Astrocyte (in vitro differentiated cells and primary cell): ENCODE measurements at regions not wholly inside any gene's neighbourhood (a gene's known extent, or its start where the extent isn't known, plus 50 kb on each side); places are given as distances from the start of the nearest gene placed in this dataset.

ENCODE experiments used
- DNase-seq: peaks from one replicate; pipeline ENCODE4 v3.0.0-alpha.2; 2010; ENCODE audit warnings: low read depth
- FAIRE-seq: peaks from 2 replicates; lab custom pipeline; 2011; peaks lifted over from hg19 to GRCh38; lab: Jason Lieb, UNC
- H2AFZ ChIP-seq: 2 replicates; pipeline ENCODE4 v1.6.0; 2012; ENCODE audit warnings: low read depth, low read length, inconsistent platforms
- H3K27ac ChIP-seq: 2 replicates; pipeline ENCODE4 v1.5.1; 2011; ENCODE audit warnings: low read depth, low read length, inconsistent platforms
- H3K27me3 ChIP-seq: 2 replicates; pipeline ENCODE4 v1.6.0; 2011; ENCODE audit warnings: low read length, inconsistent platforms; ENCODE audit not compliant: insufficient read depth
- H3K36me3 ChIP-seq: 2 replicates; pipeline ENCODE4 v1.5.1; 2011; ENCODE audit warnings: low read length, inconsistent platforms; ENCODE audit not compliant: insufficient read depth
- H3K4me1 ChIP-seq: 2 replicates; pipeline ENCODE4 v1.5.1; 2011; ENCODE audit warnings: low read length, inconsistent platforms; ENCODE audit not compliant: insufficient read depth
- H3K4me2 ChIP-seq: 2 replicates; pipeline ENCODE4 v1.6.0; 2012; ENCODE audit warnings: low read length, inconsistent platforms
- H3K4me3 ChIP-seq: 2 replicates; pipeline ENCODE4 v1.5.1; 2011; ENCODE audit warnings: low read depth, mild to moderate bottlenecking, low read length, inconsistent platforms; ENCODE audit not compliant: insufficient read depth
- H3K79me2 ChIP-seq: 2 replicates; pipeline ENCODE4 v1.6.0; 2012; ENCODE audit warnings: mild to moderate bottlenecking, low read length, inconsistent platforms; ENCODE audit not compliant: insufficient read depth
- H3K9ac ChIP-seq: 2 replicates; pipeline ENCODE4 v1.6.0; 2012; ENCODE audit warnings: mild to moderate bottlenecking, low read length, inconsistent platforms
- H3K9me3 ChIP-seq: 2 replicates; pipeline ENCODE4 v1.5.1; 2012; ENCODE audit warnings: low read depth, mild to moderate bottlenecking, low read length, inconsistent platforms; ENCODE audit not compliant: insufficient read depth
- H4K20me1 ChIP-seq: 2 replicates; pipeline ENCODE4 v1.6.0; 2012; ENCODE audit warnings: low read length, inconsistent platforms; ENCODE audit not compliant: insufficient read depth
- H3K27ac Mint-ChIP-seq: one replicate; pipeline ENCODE4 v1.8.0; 2021; ENCODE audit warnings: mild to moderate bottlenecking, mixed read lengths; ENCODE audit not compliant: unreplicated experiment
- H3K27me3 Mint-ChIP-seq: one replicate; pipeline ENCODE4 v1.8.0; 2021; ENCODE audit warnings: low read depth, mixed read lengths; ENCODE audit not compliant: unreplicated experiment
- H3K36me3 Mint-ChIP-seq: one replicate; pipeline ENCODE4 v1.8.0; 2021; ENCODE audit warnings: low read depth, mixed read lengths; ENCODE audit not compliant: unreplicated experiment
- H3K4me1 Mint-ChIP-seq: one replicate; pipeline ENCODE4 v1.8.0; 2021; ENCODE audit warnings: low read depth, mixed read lengths; ENCODE audit not compliant: unreplicated experiment
- H3K4me3 Mint-ChIP-seq: one replicate; pipeline ENCODE4 v1.8.0; 2021; ENCODE audit warnings: mild to moderate bottlenecking, moderate library complexity, mixed read lengths; ENCODE audit not compliant: unreplicated experiment
- H3K9me3 Mint-ChIP-seq: one replicate; pipeline ENCODE4 v1.8.0; 2021; ENCODE audit warnings: mild to moderate bottlenecking, mixed read lengths; ENCODE audit not compliant: unreplicated experiment
- EZH2 ChIP-seq: IDR thresholded peaks from 2 replicates; pipeline ENCODE4 v1.6.1; 2012; ENCODE audit warnings: mild to moderate bottlenecking, low read length, inconsistent platforms; ENCODE audit not compliant: insufficient read depth
- TF ChIP-seq, protein P1 (sequence below): IDR thresholded peaks from 2 replicates; pipeline ENCODE4 v1.5.1; 2011; ENCODE audit warnings: low read depth, mild to moderate bottlenecking, inconsistent platforms, low read length, moderate library complexity; ENCODE audit not compliant: insufficient read depth

DNA sequence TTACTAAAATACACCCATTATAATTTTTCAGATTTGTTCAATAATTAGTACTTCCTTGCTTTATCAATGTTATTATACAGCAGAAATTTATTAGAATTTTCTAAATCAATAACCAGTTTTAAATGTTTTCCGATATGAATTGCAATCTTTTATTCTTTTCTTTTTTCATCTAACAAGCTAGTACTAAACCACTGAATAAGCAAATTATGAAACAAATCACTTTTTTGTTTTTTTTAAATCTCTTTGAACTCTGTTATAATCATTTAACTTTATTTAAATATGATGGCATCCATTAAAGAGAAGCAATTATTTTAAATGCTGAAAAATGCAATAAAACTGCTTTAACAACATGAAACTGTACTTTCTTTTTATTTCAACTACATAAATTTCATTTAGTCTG, 59.7 kb downstream of the HYCC1 start:
- Histone ChIP-seq H3K4me1 (no peaks in the 10 kb centered on the region), H3K27me3 (no peaks in the 10 kb centered on the region), H3K9me3 (no peaks in the 10 kb centered on the region), H3K36me3 (peaks cover 3% of the 10 kb centered on the region), H2AFZ (no peak overlapping the region), H3K79me2 (no peaks in the 10 kb centered on the region), H3K9ac (no peak overlapping the region), H4K20me1 (no peaks in the 10 kb centered on the region), H3K4me2 (no peak overlapping the region), H3K4me3 (no peak overlapping the region), H3K27ac (no peak overlapping the region)
- Mint-ChIP-seq H3K36me3 (no peaks in the 10 kb centered on the region), H3K27ac (no peak overlapping the region), H3K4me3 (no peak overlapping the region), H3K9me3 (no peaks in the 10 kb centered on the region), H3K27me3 (no peaks in the 10 kb centered on the region), H3K4me1 (peaks cover 5% of the 10 kb centered on the region)
- no peak for DNase-seq
- FAIRE-seq = no peak
- no peak for TF ChIP-seq EZH2
- TF ChIP-seq, protein P1, sequence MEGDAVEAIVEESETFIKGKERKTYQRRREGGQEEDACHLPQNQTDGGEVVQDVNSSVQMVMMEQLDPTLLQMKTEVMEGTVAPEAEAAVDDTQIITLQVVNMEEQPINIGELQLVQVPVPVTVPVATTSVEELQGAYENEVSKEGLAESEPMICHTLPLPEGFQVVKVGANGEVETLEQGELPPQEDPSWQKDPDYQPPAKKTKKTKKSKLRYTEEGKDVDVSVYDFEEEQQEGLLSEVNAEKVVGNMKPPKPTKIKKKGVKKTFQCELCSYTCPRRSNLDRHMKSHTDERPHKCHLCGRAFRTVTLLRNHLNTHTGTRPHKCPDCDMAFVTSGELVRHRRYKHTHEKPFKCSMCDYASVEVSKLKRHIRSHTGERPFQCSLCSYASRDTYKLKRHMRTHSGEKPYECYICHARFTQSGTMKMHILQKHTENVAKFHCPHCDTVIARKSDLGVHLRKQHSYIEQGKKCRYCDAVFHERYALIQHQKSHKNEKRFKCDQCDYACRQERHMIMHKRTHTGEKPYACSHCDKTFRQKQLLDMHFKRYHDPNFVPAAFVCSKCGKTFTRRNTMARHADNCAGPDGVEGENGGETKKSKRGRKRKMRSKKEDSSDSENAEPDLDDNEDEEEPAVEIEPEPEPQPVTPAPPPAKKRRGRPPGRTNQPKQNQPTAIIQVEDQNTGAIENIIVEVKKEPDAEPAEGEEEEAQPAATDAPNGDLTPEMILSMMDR = no peak

DNA sequence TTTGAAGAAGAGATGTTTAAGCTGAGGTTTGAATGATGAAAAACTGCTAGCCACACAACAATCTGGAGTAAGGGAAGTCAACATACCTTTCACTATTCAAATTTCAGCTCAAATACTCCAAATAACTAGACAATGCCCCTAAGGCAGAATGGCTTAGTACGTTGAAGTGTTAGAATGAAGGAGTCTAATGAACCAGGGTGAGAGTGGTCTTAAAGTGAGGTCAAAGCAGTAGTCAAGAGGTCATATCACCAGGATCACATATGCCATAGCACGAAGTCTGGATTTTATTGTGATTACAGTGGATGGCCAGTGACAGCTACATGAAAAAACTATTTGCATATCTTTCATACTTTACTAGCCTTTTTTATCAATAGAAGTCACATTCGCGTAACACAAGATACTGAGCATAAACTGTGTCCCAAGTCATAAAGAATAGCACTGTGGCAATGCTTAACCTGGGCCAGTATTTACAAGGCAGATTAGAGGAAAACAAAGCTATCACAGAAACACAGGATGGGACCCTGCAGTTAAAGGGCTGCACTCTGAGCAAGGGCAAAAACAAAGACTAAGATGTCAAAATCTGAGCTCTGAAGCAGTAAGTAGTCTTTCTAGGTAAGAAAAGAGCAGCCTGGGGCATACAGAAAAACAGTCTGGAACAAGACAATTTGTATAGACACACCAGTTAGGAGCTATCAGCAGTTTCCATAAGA, 61.5 kb downstream of the HYCC1 start:
- Mint-ChIP-seq H3K27ac (no peak overlapping the region), H3K36me3 (no peaks in the 10 kb centered on the region), H3K4me3 (no peak overlapping the region), H3K4me1 (peaks cover 8% of the 10 kb centered on the region), H3K9me3 (no peaks in the 10 kb centered on the region), H3K27me3 (no peaks in the 10 kb centered on the region)
- H3K9me3 ChIP-seq = no peaks in the 10 kb centered on the region
- no peak overlapping the region for H3K27ac ChIP-seq
- DNase-seq (no peak), FAIRE-seq (peak; percentile 72)
- no peaks in the 10 kb centered on the region for H3K27me3 ChIP-seq
- H2AFZ ChIP-seq = no peak overlapping the region
- H3K4me2 ChIP-seq = no peak overlapping the region
- H3K4me1 ChIP-seq = no peaks in the 10 kb centered on the region
- H3K9ac ChIP-seq = no peak overlapping the region
- H3K79me2 ChIP-seq = no peaks in the 10 kb centered on the region
- H4K20me1 ChIP-seq = no peaks in the 10 kb centered on the region
- TF ChIP-seq, protein P1 = no peak
- no peak for TF ChIP-seq EZH2
- H3K36me3 ChIP-seq = no peaks in the 10 kb centered on the region
- H3K4me3 ChIP-seq = no peak overlapping the region

DNA sequence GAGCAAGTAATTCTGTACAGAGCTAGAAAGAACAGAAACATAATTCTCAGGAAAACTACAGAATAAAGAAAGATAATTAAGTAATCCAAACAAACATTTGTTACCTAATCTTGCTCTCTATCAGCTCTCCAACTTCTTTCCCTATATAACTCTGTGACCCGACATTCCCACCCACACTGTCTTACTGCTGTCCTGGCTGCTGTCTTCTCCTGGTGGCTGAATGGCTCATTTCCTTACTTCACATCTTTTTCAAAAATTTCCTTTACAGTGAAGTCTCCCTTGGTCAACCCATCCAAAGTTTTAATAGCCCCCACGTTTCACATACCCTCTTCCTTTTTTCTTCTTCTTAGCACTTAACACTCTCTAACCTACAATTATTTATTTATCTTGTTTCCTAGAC, 64.0 kb downstream of the HYCC1 start:
- Histone ChIP-seq H3K27me3 (no peaks in the 10 kb centered on the region), H3K36me3 (peaks cover 3% of the 10 kb centered on the region), H3K4me3 (no peak overlapping the region), H3K4me1 (no peaks in the 10 kb centered on the region), H4K20me1 (no peaks in the 10 kb centered on the region), H3K9ac (no peak overlapping the region), H2AFZ (no peak overlapping the region), H3K79me2 (no peaks in the 10 kb centered on the region), H3K27ac (no peak overlapping the region), H3K9me3 (no peaks in the 10 kb centered on the region), H3K4me2 (no peak overlapping the region)
- TF ChIP-seq EZH2 = no peak
- TF ChIP-seq, protein P1 = no peak
- DNase-seq (peak; percentile 15), FAIRE-seq (no peak)
- no peak overlapping the region for H3K4me3 Mint-ChIP-seq
- no peaks in the 10 kb centered on the region for H3K9me3 Mint-ChIP-seq
- peaks cover 8% of the 10 kb centered on the region for H3K4me1 Mint-ChIP-seq
- no peaks in the 10 kb centered on the region for H3K27me3 Mint-ChIP-seq
- no peak overlapping the region for H3K27ac Mint-ChIP-seq
- H3K36me3 Mint-ChIP-seq = peaks cover 2% of the 10 kb centered on the region
